ENCODE measurements at regions not wholly inside any gene's neighbourhood (a gene's known extent, or its start where the extent isn't known, plus 50 kb on each side); places are given as distances from the start of the nearest gene placed in this dataset.

- peak overlapping the region; percentile 68 for H2AFZ ChIP-seq (ENCODE audit: low read depth)
- no peaks in the 10 kb centered on the region for H3K79me2 ChIP-seq (ENCODE audit: insufficient read depth, low read depth)
- no peaks in the 10 kb centered on the region for H3K36me3 ChIP-seq (ENCODE audit: insufficient read depth)
- peak overlapping the region; percentile 49; the same call in 1 of the 2 replicates for H3K9ac ChIP-seq
- H3K4me1 ChIP-seq (ENCODE audit: low read depth, poor library complexity, severe bottlenecking) = peaks cover 19% of the 10 kb centered on the region
- H3K4me2 ChIP-seq = peak overlapping the region; percentile 62
- H3K4me3 ChIP-seq (IDR thresholded peaks at IDR 0.05; ENCODE audit: insufficient read depth, low read depth, low read length) = no peak overlapping the region
- no peaks in the 10 kb centered on the region for H3K27me3 ChIP-seq (ENCODE audit: insufficient read depth, low read depth)
- H4K20me1 ChIP-seq (ENCODE audit: insufficient read depth) = no peaks in the 10 kb centered on the region
- TF ChIP-seq CTCF (conservative IDR thresholded peaks at IDR 0.05; ENCODE audit: low read depth, low read length) = no peak
- peak overlapping the region; percentile 52; the same call in 1 of the 2 replicates for H3K27ac ChIP-seq
These were observed 248.8 kb downstream of the TTLL2 start for GRCh38 chr6:167573461-167574215.

GRCh38 chr6:167574431-167575151 lies 249.7 kb downstream of the TTLL2 start:
- H2AFZ ChIP-seq (ENCODE audit: low read depth) = no peak overlapping the region
- no peaks in the 10 kb centered on the region for H4K20me1 ChIP-seq (ENCODE audit: insufficient read depth)
- H3K9ac ChIP-seq = no peak overlapping the region
- H3K27me3 ChIP-seq (ENCODE audit: insufficient read depth, low read depth) = no peaks in the 10 kb centered on the region
- no peak overlapping the region for H3K27ac ChIP-seq
- no peak for TF ChIP-seq CTCF (conservative IDR thresholded peaks at IDR 0.05; ENCODE audit: low read depth, low read length)
- H3K4me2 ChIP-seq = no peak overlapping the region
- no peak overlapping the region for H3K4me3 ChIP-seq (IDR thresholded peaks at IDR 0.05; ENCODE audit: insufficient read depth, low read depth, low read length)
- H3K4me1 ChIP-seq (ENCODE audit: low read depth, poor library complexity, severe bottlenecking) = peaks cover 19% of the 10 kb centered on the region
- no peaks in the 10 kb centered on the region for H3K36me3 ChIP-seq (ENCODE audit: insufficient read depth)
- no peaks in the 10 kb centered on the region for H3K79me2 ChIP-seq (ENCODE audit: insufficient read depth, low read depth)

- no peak overlapping the region for H3K9ac ChIP-seq
- TF ChIP-seq CTCF (conservative IDR thresholded peaks at IDR 0.05; ENCODE audit: low read depth, low read length) = no peak
- H3K4me2 ChIP-seq = no peak overlapping the region
- H3K4me1 ChIP-seq (ENCODE audit: low read depth, poor library complexity, severe bottlenecking) = peaks cover 19% of the 10 kb centered on the region
- no peak overlapping the region for H2AFZ ChIP-seq (ENCODE audit: low read depth)
- no peak overlapping the region for H3K4me3 ChIP-seq (IDR thresholded peaks at IDR 0.05; ENCODE audit: insufficient read depth, low read depth, low read length)
- no peaks in the 10 kb centered on the region for H3K36me3 ChIP-seq (ENCODE audit: insufficient read depth)
- no peaks in the 10 kb centered on the region for H3K27me3 ChIP-seq (ENCODE audit: insufficient read depth, low read depth)
- H4K20me1 ChIP-seq (ENCODE audit: insufficient read depth) = no peaks in the 10 kb centered on the region
- no peaks in the 10 kb centered on the region for H3K79me2 ChIP-seq (ENCODE audit: insufficient read depth, low read depth)
- H3K27ac ChIP-seq = no peak overlapping the region
These were observed 250.3 kb downstream of the TTLL2 start for GRCh38 chr6:167575158-167575696.

- Histone ChIP-seq H3K4me3 (IDR thresholded peaks at IDR 0.05; ENCODE audit: insufficient read depth, low read depth, low read length) (no peak overlapping the region), H4K20me1 (ENCODE audit: insufficient read depth) (no peaks in the 10 kb centered on the region), H2AFZ (ENCODE audit: low read depth) (no peak overlapping the region), H3K4me2 (no peak overlapping the region), H3K36me3 (ENCODE audit: insufficient read depth) (no peaks in the 10 kb centered on the region), H3K4me1 (ENCODE audit: low read depth, poor library complexity, severe bottlenecking) (peaks cover 19% of the 10 kb centered on the region), H3K9ac (no peak overlapping the region), H3K27ac (no peak overlapping the region), H3K27me3 (ENCODE audit: insufficient read depth, low read depth) (no peaks in the 10 kb centered on the region), H3K79me2 (ENCODE audit: insufficient read depth, low read depth) (no peaks in the 10 kb centered on the region)
- TF ChIP-seq CTCF (conservative IDR thresholded peaks at IDR 0.05; ENCODE audit: low read depth, low read length) = no peak
These were observed 250.5 kb upstream of the AFDN start for GRCh38 chr6:167576050-167576741.

Measured in KMS-11 (cell line).